ENCODE measurements at regions not wholly inside any gene's neighbourhood (a gene's known extent, or its start where the extent isn't known, plus 50 kb on each side); places are given as distances from the start of the nearest gene placed in this dataset.

GRCh38 chr16:86868070-86868469, 289.7 kb downstream of the FOXL1 start:
- TF ChIP-seq ETV6 (CRISPR knock-in tag; IDR thresholded peaks at IDR 0.05) (no peak), CTCF (IDR thresholded peaks at IDR 0.05) (no peak), ZNF671 (CRISPR knock-in tag; IDR thresholded peaks at IDR 0.05) (no peak), GTF2I (CRISPR knock-in tag; conservative IDR thresholded peaks at IDR 0.05) (no peak), STAT6 (CRISPR knock-in tag; conservative IDR thresholded peaks at IDR 0.05; ENCODE audit: low read depth) (no peak), NFYB (CRISPR knock-in tag; conservative IDR thresholded peaks at IDR 0.05; ENCODE audit: low read depth) (no peak), MAX (CRISPR knock-in tag; IDR thresholded peaks at IDR 0.05) (no peak), ZNF416 (CRISPR knock-in tag; IDR thresholded peaks at IDR 0.05) (no peak), IRF1 (CRISPR knock-in tag; IDR thresholded peaks at IDR 0.05) (no peak), ZNF317 (CRISPR knock-in tag; IDR thresholded peaks at IDR 0.05; ENCODE audit: borderline replicate concordance, low read depth) (no peak), ELF4 (CRISPR knock-in tag; IDR thresholded peaks at IDR 0.05; ENCODE audit: low read depth) (no peak)
- TF ChIP-seq, protein P1, sequence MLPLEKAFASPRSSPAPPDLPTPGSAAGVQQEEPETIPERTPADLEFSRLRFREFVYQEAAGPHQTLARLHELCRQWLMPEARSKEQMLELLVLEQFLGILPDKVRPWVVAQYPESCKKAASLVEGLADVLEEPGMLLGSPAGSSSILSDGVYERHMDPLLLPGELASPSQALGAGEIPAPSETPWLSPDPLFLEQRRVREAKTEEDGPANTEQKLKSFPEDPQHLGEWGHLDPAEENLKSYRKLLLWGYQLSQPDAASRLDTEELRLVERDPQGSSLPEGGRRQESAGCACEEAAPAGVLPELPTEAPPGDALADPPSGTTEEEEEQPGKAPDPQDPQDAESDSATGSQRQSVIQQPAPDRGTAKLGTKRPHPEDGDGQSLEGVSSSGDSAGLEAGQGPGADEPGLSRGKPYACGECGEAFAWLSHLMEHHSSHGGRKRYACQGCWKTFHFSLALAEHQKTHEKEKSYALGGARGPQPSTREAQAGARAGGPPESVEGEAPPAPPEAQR (CRISPR knock-in tag; IDR thresholded peaks at IDR 0.05) = no peak
